ENCODE measurements at regions not wholly inside any gene's neighbourhood (a gene's known extent, or its start where the extent isn't known, plus 50 kb on each side); places are given as distances from the start of the nearest gene placed in this dataset.

DNA sequence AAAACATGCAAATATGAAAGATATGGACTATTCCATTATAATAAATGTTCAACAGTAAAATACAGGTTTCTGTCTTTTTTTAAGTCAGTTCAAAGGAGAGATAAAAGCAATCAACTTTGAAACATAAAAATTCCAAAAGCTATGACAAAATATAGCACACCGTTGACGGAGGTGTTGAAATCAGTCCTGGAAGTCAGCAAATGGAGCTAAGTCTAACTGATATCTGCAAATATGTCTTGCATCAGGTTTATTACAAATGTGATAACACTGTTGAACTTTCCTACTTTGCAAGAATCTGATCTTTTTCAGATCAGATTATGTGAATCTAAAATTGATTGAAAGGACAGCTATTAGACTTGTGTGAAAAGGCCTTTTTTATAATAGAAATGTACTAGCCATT, 300.7 kb downstream of the SHOX2 start:
- Mint-ChIP-seq H3K4me1 (no peaks in the 10 kb centered on the region), H3K27me3 (peaks cover 0 to 3% of the 10 kb centered on the region in 2 donors), H3K4me3 (no peak overlapping the region), H3K27ac (no peak overlapping the region), H3K9me3 (peaks cover 18 to 20% (median 19%) of the 10 kb centered on the region in 3 donors), H3K36me3 (no peaks in the 10 kb centered on the region)
- no peak overlapping the region for H3K4me3 ChIP-seq (ENCODE audit: control insufficient read depth in 1 of 2, extremely low read depth in 1 of 2, low read length in 1 of 2)
- CTCF ChIA-PET = no interaction called here
- H3K27me3 ChIP-seq (replicated peaks in 1 of 2; ENCODE audit: control insufficient read depth in 2 of 2, extremely low read depth in 1 of 2, insufficient read depth in 2 of 2, low read length in 1 of 2) = no peaks in the 10 kb centered on the region
- POLR2A ChIA-PET = no interaction called here
- no peak overlapping the region for H3K27ac ChIP-seq (ENCODE audit: low read length)
- H3K4me1 ChIP-seq (ENCODE audit: control insufficient read depth in 1 of 2, extremely low read depth in 1 of 2, insufficient read depth in 2 of 2, low read length in 2 of 2) = no peaks in the 10 kb centered on the region
- no peak for ATAC-seq (replicated peaks in 1 of 4)
- DNase-seq = no peak
- no peaks in the 10 kb centered on the region for H3K9me3 ChIP-seq
- WGBS (ENCODE audit: insufficient coverage) = no CpG with 5 or more reads among the region's 2 CpGs
- no peaks in the 10 kb centered on the region for H3K36me3 ChIP-seq (ENCODE audit: control insufficient read depth in 2 of 2, extremely low read depth in 1 of 2, insufficient read depth in 1 of 2, low read length in 1 of 2)

DNA sequence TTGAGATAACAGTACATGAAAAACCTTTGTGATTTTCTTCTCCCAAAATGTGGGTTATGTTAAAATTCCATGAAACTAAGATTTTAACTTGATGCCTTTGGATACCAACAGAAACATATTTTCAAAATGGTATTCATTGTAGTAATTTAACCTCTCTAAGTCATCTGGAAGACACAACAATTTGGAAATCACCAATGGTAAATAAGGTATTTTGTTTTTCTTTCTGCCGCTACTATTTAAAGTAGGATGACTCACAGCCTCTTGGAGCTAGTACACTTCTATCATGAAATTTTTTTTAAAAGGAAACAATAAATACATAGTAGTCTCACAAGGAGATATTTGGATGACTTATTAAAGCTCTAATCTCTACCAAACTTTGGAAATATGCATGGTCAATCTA, 291.6 kb upstream of the VEPH1 start:
- H3K4me3 Mint-ChIP-seq = no peak overlapping the region
- no peak overlapping the region for H3K4me3 ChIP-seq (ENCODE audit: control insufficient read depth in 1 of 2, extremely low read depth in 1 of 2, low read length in 1 of 2)
- DNase-seq (no peak), ATAC-seq (replicated peaks in 1 of 4) (no peak)
- no peaks in the 10 kb centered on the region for H3K36me3 Mint-ChIP-seq
- no peak overlapping the region for H3K27ac Mint-ChIP-seq
- no peaks in the 10 kb centered on the region for H3K27me3 ChIP-seq (replicated peaks in 1 of 2; ENCODE audit: control insufficient read depth in 2 of 2, extremely low read depth in 1 of 2, insufficient read depth in 2 of 2, low read length in 1 of 2)
- H3K27me3 Mint-ChIP-seq = no peaks in the 10 kb centered on the region
- no peak overlapping the region for H3K27ac ChIP-seq (ENCODE audit: low read length)
- H3K4me1 ChIP-seq (ENCODE audit: control insufficient read depth in 1 of 2, extremely low read depth in 1 of 2, insufficient read depth in 2 of 2, low read length in 2 of 2) = no peaks in the 10 kb centered on the region
- POLR2A ChIA-PET = no interaction called here
- CTCF ChIA-PET = no interaction called here
- H3K4me1 Mint-ChIP-seq = no peaks in the 10 kb centered on the region
- no peaks in the 10 kb centered on the region for H3K9me3 ChIP-seq
- no CpG with 5 or more reads among the region's 1 CpG for WGBS (ENCODE audit: insufficient coverage)
- no peaks in the 10 kb centered on the region for H3K36me3 ChIP-seq (ENCODE audit: control insufficient read depth in 2 of 2, extremely low read depth in 1 of 2, insufficient read depth in 1 of 2, low read length in 1 of 2)
- peaks cover 0 to 13% (median 5%) of the 10 kb centered on the region in 3 donors for H3K9me3 Mint-ChIP-seq

DNA sequence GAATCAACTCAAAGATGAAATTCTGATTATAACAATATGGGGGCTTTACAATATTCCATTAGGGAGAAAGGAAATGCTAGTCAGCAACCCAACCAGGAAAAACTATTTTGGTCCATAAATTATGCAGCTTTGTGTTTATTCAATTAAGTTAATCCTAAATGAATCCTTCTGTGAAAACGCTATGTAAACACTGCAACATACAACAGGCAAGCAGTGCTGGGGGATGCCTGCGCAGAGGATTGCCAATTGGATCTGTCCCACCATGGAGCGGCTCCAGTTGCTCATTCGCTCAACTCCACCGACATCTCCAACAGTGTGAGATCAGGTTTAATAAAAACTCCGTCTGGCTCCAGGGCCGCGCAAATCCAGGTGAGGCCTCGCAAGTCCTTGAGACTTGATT, 290.5 kb upstream of the VEPH1 start:
- H3K36me3 ChIP-seq (ENCODE audit: control insufficient read depth in 2 of 2, extremely low read depth in 1 of 2, insufficient read depth in 1 of 2, low read length in 1 of 2) = no peaks in the 10 kb centered on the region
- ATAC-seq (replicated peaks in 1 of 4) (no peak), DNase-seq (no peak)
- WGBS (ENCODE audit: insufficient coverage) = 92% methylated on average over 8 of the region's 9 CpGs
- no peaks in the 10 kb centered on the region for H3K4me1 ChIP-seq (ENCODE audit: control insufficient read depth in 1 of 2, extremely low read depth in 1 of 2, insufficient read depth in 2 of 2, low read length in 2 of 2)
- H3K9me3 ChIP-seq = no peaks in the 10 kb centered on the region
- no peaks in the 10 kb centered on the region for H3K27me3 ChIP-seq (replicated peaks in 1 of 2; ENCODE audit: control insufficient read depth in 2 of 2, extremely low read depth in 1 of 2, insufficient read depth in 2 of 2, low read length in 1 of 2)
- Mint-ChIP-seq H3K36me3 (no peaks in the 10 kb centered on the region), H3K4me1 (no peaks in the 10 kb centered on the region), H3K27ac (no peak overlapping the region), H3K27me3 (no peaks in the 10 kb centered on the region), H3K4me3 (no peak overlapping the region), H3K9me3 (peaks cover 0 to 7% (median 0%) of the 10 kb centered on the region in 3 donors)
- ChIA-PET POLR2A (no interaction called here), CTCF (interaction anchor here in 1 of 2 donors (0.6 kb wide), 1 partner anchor 8 kb away, joined by 3 read pairs; no protein-coding TSS in a partner anchor)
- no peak overlapping the region for H3K27ac ChIP-seq (ENCODE audit: low read length)
- no peak overlapping the region for H3K4me3 ChIP-seq (ENCODE audit: control insufficient read depth in 1 of 2, extremely low read depth in 1 of 2, low read length in 1 of 2)

DNA sequence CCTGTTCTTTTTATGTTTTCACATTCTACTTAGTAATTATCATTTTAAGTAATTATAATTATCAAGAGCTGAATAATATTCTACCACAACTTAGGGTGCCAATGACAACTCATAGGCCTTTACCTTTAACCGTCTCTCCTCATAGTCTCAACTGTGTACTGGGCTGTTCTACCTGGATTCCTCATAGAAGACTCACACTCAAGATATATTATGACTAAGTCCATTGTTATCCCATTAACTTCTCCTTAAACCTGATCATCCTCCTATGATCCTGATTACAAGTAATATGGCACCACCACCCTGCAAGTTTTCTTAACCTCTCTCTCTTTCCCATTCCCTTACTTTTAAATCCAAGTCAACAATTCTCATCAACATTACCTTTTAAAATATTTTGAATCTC, 285.9 kb upstream of the VEPH1 start:
- Mint-ChIP-seq H3K36me3 (no peaks in the 10 kb centered on the region), H3K27me3 (no peaks in the 10 kb centered on the region), H3K27ac (no peak overlapping the region), H3K4me3 (no peak overlapping the region), H3K4me1 (no peaks in the 10 kb centered on the region), H3K9me3 (peaks cover 0 to 8% (median 0%) of the 10 kb centered on the region in 3 donors)
- Histone ChIP-seq H3K27me3 (replicated peaks in 1 of 2; ENCODE audit: control insufficient read depth in 2 of 2, extremely low read depth in 1 of 2, insufficient read depth in 2 of 2, low read length in 1 of 2) (no peaks in the 10 kb centered on the region), H3K27ac (ENCODE audit: low read length) (no peak overlapping the region), H3K36me3 (ENCODE audit: control insufficient read depth in 2 of 2, extremely low read depth in 1 of 2, insufficient read depth in 1 of 2, low read length in 1 of 2) (no peaks in the 10 kb centered on the region), H3K9me3 (no peaks in the 10 kb centered on the region), H3K4me3 (ENCODE audit: control insufficient read depth in 1 of 2, extremely low read depth in 1 of 2, low read length in 1 of 2) (no peak overlapping the region), H3K4me1 (ENCODE audit: control insufficient read depth in 1 of 2, extremely low read depth in 1 of 2, insufficient read depth in 2 of 2, low read length in 2 of 2) (no peaks in the 10 kb centered on the region)
- POLR2A ChIA-PET = no interaction called here
- WGBS (ENCODE audit: insufficient coverage) = 63% methylated on average over 1 of the region's 1 CpG
- no peak for ATAC-seq (replicated peaks in 1 of 4)
- DNase-seq = no peak
- CTCF ChIA-PET = no interaction called here

DNA sequence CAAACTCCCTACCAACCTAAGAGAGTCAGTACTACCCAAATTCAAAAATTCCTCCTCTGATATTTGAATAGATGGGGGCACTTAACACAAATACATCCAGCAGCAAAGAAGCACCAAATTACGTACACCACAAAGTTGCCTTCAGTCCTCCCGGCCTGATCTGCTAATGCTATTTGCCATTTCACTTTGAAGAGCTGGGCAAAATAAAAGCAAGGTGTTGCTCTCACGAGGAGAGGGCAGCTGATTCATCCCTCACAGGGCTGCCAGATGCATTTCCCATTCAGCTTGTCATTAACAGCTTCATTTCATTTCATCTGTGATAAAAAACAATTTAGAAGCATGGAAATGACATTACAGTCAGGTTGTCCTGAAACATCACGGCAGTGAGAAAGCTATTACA, 283.4 kb upstream of the VEPH1 start:
- Mint-ChIP-seq H3K9me3 (peaks cover 0 to 16% (median 3%) of the 10 kb centered on the region in 3 donors), H3K4me3 (no peak overlapping the region), H3K4me1 (no peaks in the 10 kb centered on the region), H3K27ac (no peak overlapping the region), H3K36me3 (no peaks in the 10 kb centered on the region), H3K27me3 (no peaks in the 10 kb centered on the region)
- Histone ChIP-seq H3K36me3 (ENCODE audit: control insufficient read depth in 2 of 2, extremely low read depth in 1 of 2, insufficient read depth in 1 of 2, low read length in 1 of 2) (no peaks in the 10 kb centered on the region), H3K27me3 (replicated peaks in 1 of 2; ENCODE audit: control insufficient read depth in 2 of 2, extremely low read depth in 1 of 2, insufficient read depth in 2 of 2, low read length in 1 of 2) (no peaks in the 10 kb centered on the region), H3K9me3 (no peaks in the 10 kb centered on the region), H3K4me3 (ENCODE audit: control insufficient read depth in 1 of 2, extremely low read depth in 1 of 2, low read length in 1 of 2) (no peak overlapping the region), H3K27ac (ENCODE audit: low read length) (no peak overlapping the region), H3K4me1 (ENCODE audit: control insufficient read depth in 1 of 2, extremely low read depth in 1 of 2, insufficient read depth in 2 of 2, low read length in 2 of 2) (no peaks in the 10 kb centered on the region)
- ChIA-PET POLR2A (no interaction called here), CTCF (interaction anchor here in 1 of 2 donors (0.6 kb wide), 1 partner anchor 8 kb away, joined by 3 read pairs; no protein-coding TSS in a partner anchor)
- 64% methylated on average over 4 of the region's 4 CpGs for WGBS (ENCODE audit: insufficient coverage)
- DNase-seq (no peak), ATAC-seq (replicated peaks in 1 of 4) (no peak)

DNA sequence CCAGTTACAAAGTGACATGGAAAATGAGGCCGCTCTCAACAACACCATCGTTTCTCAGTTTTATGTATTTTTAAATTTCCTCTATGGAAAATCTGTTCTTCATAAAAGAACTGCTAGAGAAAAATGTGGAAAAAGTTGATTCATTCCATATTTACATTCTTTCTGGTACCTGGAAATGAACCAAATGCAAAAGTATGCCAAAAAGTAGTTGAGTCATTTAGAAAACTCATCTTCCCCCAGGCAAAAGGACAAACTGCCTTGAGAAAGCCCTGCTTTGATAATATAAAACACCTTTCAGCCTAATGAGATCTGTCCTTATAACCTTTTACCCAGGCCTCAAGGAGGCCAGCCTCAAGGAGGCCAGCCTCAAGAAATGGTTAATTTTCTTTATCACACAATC, 283.0 kb upstream of the VEPH1 start:
- Histone ChIP-seq H3K9me3 (no peaks in the 10 kb centered on the region), H3K4me1 (ENCODE audit: control insufficient read depth in 1 of 2, extremely low read depth in 1 of 2, insufficient read depth in 2 of 2, low read length in 2 of 2) (no peaks in the 10 kb centered on the region), H3K27ac (ENCODE audit: low read length) (no peak overlapping the region), H3K36me3 (ENCODE audit: control insufficient read depth in 2 of 2, extremely low read depth in 1 of 2, insufficient read depth in 1 of 2, low read length in 1 of 2) (no peaks in the 10 kb centered on the region), H3K27me3 (replicated peaks in 1 of 2; ENCODE audit: control insufficient read depth in 2 of 2, extremely low read depth in 1 of 2, insufficient read depth in 2 of 2, low read length in 1 of 2) (no peaks in the 10 kb centered on the region), H3K4me3 (ENCODE audit: control insufficient read depth in 1 of 2, extremely low read depth in 1 of 2, low read length in 1 of 2) (no peak overlapping the region)
- no peaks in the 10 kb centered on the region for H3K4me1 Mint-ChIP-seq
- H3K9me3 Mint-ChIP-seq = peaks cover 0 to 16% (median 3%) of the 10 kb centered on the region in 3 donors
- WGBS (ENCODE audit: insufficient coverage) = no CpG with 5 or more reads among the region's 2 CpGs
- no peak overlapping the region for H3K27ac Mint-ChIP-seq
- ChIA-PET POLR2A (no interaction called here), CTCF (interaction anchor here in 1 of 2 donors (0.6 kb wide), 1 partner anchor 8 kb away, joined by 3 read pairs; no protein-coding TSS in a partner anchor)
- no peaks in the 10 kb centered on the region for H3K36me3 Mint-ChIP-seq
- no peaks in the 10 kb centered on the region for H3K27me3 Mint-ChIP-seq
- DNase-seq = no peak
- no peak overlapping the region for H3K4me3 Mint-ChIP-seq
- ATAC-seq (replicated peaks in 1 of 4) = no peak
